HG03280 (cell line): ENCODE measurements at regions not wholly inside any gene's neighbourhood (a gene's known extent, or its start where the extent isn't known, plus 50 kb on each side); places are given as distances from the start of the nearest gene placed in this dataset.

Experiments used
- ATAC-seq: cut with Tn5 transposase; IDR thresholded peaks from one replicate; pipeline ENCODE4 v1.9.1; 2021; ENCODE audit warnings: mild to moderate bottlenecking, moderate library complexity; ENCODE audit not compliant: unreplicated experiment

DNA sequence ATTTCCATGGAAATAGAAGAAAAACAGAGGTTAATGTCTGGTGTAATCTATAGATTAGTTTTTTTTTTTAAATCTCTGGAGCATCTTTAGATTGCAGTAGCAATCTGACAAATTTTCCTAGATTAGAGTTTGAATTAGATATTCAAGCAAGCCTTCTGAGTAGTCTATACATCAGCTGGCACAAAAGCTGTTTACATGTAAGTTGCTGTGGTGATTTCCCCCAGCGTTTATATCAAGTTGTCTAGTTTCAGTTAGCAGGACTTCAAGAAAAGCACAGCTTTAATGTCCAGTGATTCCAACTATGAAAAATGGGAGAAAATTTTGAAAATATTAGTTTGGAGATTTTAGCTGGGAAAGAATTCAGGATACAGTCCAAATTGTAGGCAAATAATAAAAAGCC lies 605.0 kb upstream of the USP15 start:
- no peak for ATAC-seq

DNA sequence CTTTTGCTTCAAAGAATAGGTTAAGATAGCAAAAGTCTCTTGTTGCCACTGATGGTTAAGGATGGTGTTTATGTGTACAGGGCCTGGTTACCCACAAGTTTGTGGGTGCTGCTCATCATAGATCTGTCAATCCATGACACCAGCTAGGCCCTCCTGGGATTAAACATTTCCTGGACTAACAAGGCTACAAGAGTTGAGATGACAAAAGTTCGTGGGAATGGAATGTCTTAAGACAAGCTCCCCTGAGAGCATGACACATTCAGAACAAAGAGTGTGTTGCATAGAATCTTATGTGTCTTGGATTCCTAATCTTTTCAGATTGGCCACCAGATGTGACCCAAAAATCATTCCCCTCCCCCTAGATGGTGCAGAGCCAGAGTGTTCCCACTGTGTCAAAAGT lies 592.5 kb upstream of the USP15 start:
- ATAC-seq, result no peak

DNA sequence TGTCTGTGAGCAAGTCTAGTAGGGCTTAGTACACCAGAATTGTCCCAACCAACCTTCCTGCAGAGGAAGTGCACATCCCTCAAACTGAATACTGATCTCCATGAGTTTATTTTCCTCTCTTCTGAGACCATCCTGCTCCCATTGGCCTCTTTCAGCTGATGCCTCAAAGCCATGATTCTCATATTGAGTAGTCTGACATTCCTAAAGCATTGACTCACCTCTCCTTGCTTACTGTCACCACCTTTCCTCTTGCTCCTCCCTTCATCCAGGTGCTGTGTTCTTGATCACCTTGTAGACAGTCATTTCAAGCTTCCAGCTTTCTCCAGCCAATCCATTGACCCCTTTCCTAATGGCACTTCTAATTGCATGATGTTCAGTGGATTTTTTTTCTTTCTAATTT lies 583.7 kb upstream of the USP15 start:
- no peak for ATAC-seq

GRCh38 chr12:61687407-61687806 lies 572.8 kb upstream of the USP15 start:
- ATAC-seq, result no peak

DNA sequence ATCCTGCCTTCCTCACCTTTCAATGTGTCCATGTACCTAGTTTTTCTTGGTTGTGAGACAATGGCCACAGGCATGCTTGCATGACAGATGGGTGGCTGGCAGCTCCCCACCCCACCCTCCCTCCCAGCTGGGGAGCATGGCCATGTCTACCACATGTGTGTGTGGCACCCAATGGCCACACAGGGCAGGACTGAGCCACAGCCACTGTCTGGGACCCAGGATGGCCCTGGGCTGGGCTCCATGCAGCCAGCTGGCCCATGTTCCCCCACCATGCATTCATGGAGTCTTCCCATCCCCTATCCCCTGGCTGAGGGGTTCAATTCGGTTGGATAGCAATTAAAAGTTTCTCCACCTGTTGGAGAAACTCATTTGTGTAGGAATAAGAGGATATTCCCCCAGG lies 566.0 kb upstream of the USP15 start:
- ATAC-seq, result no peak

DNA sequence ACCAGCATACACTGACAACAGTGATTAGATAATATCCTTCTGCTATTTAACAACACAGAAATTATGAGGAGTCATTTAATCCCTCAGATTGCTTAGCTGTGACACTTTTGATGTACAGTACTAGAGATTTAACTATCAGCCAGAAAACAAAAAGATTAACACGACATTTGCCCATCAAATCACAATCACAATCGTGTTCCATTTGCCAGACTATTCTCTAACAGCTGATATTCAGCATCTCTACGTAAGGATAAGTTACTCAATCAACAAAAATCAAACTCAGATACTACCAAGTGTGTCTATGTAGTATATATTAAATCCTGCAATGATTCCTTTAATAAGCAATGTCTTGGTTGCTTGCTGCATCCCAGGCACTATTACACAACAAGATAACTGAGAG lies 558.7 kb upstream of the USP15 start:
- ATAC-seq, result no peak

GRCh38 chr12:61706783-61707182 lies 553.4 kb upstream of the USP15 start:
- no peak for ATAC-seq

DNA sequence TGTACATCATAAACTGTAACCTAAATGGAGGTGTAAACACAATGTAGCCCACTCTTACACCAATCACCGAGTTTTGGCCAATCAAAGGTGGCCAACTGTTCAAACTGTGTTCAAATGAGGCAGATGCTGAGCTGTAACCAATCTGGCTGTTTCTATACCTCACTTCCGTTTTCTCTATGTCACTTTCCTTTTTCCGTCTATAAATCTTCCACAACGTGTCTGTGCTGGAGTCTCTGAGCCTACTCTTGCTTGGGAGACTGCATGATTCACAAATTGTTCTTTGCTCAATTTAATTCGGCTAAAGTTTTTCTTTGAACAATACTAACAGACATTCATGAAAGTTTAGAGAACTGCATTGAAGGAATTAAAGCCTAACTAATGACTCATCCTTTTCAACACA lies 547.1 kb upstream of the USP15 start:
- no peak for ATAC-seq

DNA sequence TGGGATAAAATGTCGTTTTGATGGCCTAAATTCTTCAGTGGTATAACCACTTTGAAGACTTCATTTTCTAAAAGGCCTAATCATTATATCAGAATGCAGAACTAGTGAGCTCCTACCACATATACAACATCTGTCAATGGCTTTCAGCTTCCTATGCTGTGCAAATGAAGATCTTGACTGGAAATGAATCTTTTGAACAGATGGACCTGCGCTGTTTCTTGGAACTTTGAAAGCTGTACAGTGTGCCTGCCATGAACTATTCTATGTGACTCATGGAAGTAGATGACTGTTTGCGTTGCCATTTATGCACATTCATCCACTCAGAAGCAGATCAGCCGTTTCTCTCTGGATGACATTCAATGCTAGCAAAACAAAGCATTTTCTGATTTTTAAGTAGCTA lies 542.2 kb upstream of the USP15 start:
- ATAC-seq, result no peak

GRCh38 chr12:61739925-61740324 lies 520.3 kb upstream of the USP15 start:
- no peak for ATAC-seq

GRCh38 chr12:61750604-61751003 lies 509.6 kb upstream of the USP15 start:
- no peak for ATAC-seq

DNA sequence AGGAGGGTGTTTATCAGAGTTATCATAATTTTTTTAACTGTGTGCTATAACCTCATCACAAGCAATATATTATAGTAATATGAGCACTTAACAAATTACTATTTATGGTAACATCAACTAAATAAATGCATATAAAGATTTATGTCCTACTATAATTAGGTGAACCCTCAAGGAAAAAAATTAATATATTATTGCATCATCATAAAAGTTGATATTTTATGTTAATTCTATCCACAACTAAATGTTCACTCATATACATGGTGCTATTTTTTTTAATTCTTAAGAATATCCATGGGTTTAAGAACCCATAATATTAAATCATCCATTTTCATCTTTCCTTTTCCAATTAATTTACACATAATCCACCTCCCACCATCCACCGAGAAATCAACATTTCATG lies 506.0 kb upstream of the USP15 start:
- no peak for ATAC-seq

DNA sequence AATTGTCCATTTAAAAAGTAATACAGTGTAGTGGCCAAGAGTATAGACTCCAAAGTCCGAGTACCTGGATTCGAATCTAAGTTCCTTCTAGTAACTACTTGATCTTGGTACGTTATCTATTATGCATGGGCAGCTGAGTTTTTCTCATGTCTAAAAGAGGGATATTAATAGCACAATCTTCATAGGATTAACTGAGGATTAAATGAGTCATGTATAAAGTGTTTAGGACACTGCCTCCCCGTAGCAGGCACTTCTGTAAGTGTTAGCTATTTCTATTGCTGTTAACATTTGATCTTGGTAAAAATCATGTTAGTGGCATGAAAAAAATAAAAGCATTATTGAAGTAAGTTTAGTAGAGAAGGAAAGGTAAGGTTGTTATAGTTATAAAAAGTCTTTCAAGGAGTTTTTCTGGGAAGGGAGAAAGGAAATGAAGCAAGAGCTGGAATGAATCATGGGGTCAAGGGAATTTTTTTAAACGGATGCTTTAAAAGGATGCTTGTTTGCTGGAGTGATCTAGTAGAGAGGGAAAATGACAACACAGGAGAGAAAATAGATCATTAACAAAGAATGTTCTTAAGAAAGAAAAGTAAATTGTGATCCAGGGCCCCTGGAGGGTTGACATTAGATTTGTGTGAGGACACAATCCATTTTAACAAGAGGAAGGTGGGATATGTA lies 502.2 kb upstream of the USP15 start:
- no peak for ATAC-seq

DNA sequence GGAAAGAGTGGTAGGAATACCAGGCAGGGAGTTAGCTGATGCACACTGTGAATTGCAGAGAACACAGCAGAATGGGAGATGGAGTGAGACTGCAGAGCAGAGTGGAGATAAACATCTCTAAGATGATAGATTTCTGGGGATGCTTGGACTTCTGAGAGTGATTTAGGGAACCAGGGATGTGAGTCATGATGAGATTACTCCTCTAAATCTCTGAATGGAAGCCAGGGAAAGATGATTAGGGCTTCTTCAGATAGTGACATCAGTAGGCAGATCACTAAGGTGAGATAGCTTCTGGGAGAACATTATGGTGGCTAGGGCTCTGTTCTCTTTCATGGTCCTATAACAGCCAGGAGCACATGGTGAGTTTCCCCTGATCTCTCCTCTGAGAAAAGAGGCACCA lies 501.5 kb upstream of the USP15 start:
- ATAC-seq, result no peak

DNA sequence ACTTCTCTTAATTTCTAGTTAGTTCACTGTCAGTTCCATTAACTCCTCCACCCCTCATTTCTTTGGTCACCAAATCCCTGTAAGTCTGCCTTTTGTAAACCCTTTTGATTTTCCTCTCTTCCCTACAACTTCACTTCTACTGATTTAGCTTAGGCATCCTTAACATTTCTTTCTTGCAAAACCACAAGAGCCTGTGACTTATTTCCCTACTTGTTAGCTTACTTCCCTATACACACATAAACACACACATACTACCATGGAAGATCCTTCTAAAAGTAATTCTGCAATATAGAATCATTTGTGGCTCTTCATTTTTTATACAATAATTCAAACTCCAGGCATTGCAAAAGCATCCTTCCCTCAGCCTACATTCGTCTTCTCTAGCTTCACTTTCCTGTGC lies 494.3 kb upstream of the USP15 start:
- no peak for ATAC-seq

- ATAC-seq, result no peak
Measured at GRCh38 chr12:61780435-61780834, 479.8 kb upstream of the USP15 start.

GRCh38 chr12:61781021-61781581 lies 479.1 kb upstream of the USP15 start:
- ATAC-seq, result no peak

DNA sequence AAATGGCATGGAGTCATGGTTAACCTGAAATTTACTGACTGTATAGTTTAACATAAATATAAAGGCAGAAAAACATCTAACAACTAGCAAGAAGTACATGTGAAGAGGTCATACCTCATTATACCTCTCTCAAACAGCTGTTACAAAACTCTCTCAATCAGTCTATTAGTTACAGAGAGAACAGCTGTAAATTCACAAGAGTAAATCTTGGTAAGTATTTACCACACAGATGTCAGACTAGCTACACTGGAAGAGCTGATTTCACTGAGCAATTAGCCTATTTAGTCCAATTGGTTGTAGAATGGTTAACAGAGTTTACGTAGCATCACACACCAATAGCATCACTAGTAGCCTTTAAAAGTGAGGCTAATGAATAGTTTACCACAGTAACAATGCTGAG lies 463.4 kb upstream of the USP15 start:
- ATAC-seq, result no peak

DNA sequence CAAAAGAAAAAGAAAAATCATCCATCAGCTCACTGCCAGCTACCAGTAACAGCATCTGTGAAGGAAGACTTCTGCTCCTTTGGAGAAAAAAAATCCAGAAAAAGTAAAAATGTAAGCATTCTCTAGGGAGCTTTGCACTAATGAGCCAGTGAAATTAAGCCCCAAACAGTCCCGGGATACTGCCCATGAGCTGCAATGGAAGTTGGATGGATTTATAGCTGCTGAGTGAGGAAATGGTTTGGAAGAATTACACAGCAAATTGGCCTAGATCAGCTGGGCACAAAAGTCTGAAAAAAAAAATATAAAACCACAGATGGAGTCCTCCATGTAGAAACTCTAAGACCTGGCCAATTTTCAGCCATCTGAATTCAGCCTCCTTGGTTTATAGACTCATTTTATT lies 462.9 kb upstream of the USP15 start:
- no peak for ATAC-seq

- no peak for ATAC-seq
Measured at GRCh38 chr12:61798778-61799177, 461.4 kb upstream of the USP15 start.

- no peak for ATAC-seq
Measured at GRCh38 chr12:61804301-61804700, 455.9 kb upstream of the USP15 start.

- no peak for ATAC-seq
Measured at GRCh38 chr12:61808856-61809255, 451.3 kb upstream of the USP15 start.

- no peak for ATAC-seq
Measured at GRCh38 chr12:61810486-61810885, 449.7 kb upstream of the USP15 start.
